SKM-1 (cell line): ENCODE measurements at regions not wholly inside any gene's neighbourhood (a gene's known extent, or its start where the extent isn't known, plus 50 kb on each side); places are given as distances from the start of the nearest gene placed in this dataset.

Experiments used
- DNase-seq: peaks from one replicate; lab custom pipeline; 2025; ENCODE audit not compliant: unreplicated experiment; lab: John Stamatoyannopoulos, UW

- DNase-seq = no peak
Observed at GRCh38 chr13:83613524-83613923, 268.8 kb downstream of the SLITRK1 start.

- DNase-seq = no peak
Observed at GRCh38 chr13:83601539-83601938, 280.7 kb downstream of the SLITRK1 start.

- no peak for DNase-seq
Observed at GRCh38 chr13:83592095-83592494, 290.2 kb downstream of the SLITRK1 start.

- no peak for DNase-seq
Observed at GRCh38 chr13:83589814-83590213, 292.5 kb downstream of the SLITRK1 start.

- no peak for DNase-seq
Observed at GRCh38 chr13:83577183-83577582, 305.1 kb downstream of the SLITRK1 start.

- DNase-seq = no peak
Observed at GRCh38 chr13:83568019-83568418, 314.3 kb downstream of the SLITRK1 start.

- no peak for DNase-seq
Observed at GRCh38 chr13:83563499-83563898, 318.8 kb downstream of the SLITRK1 start.

- DNase-seq = no peak
Observed at GRCh38 chr13:83557845-83558244, 324.4 kb downstream of the SLITRK1 start.

- DNase-seq = no peak
Observed at GRCh38 chr13:83549671-83550070, 332.6 kb downstream of the SLITRK1 start.

- DNase-seq = no peak
Observed at GRCh38 chr13:83547043-83547442, 335.2 kb downstream of the SLITRK1 start.

GRCh38 chr13:83546476-83546875 lies 335.8 kb downstream of the SLITRK1 start:
- DNase-seq = no peak

- no peak for DNase-seq
Observed at GRCh38 chr13:83538636-83539035, 343.6 kb downstream of the SLITRK1 start.

GRCh38 chr13:83536941-83537340 lies 345.3 kb downstream of the SLITRK1 start:
- DNase-seq = no peak

GRCh38 chr13:83536153-83536552 lies 346.1 kb downstream of the SLITRK1 start:
- DNase-seq = no peak

- no peak for DNase-seq
Observed at GRCh38 chr13:83532809-83533208, 349.5 kb downstream of the SLITRK1 start.

- DNase-seq = no peak
Observed at GRCh38 chr13:83531022-83531421, 351.3 kb downstream of the SLITRK1 start.

GRCh38 chr13:83516781-83517180 lies 365.5 kb downstream of the SLITRK1 start:
- DNase-seq = no peak

GRCh38 chr13:83515268-83516015 lies 366.8 kb downstream of the SLITRK1 start:
- no peak for DNase-seq

GRCh38 chr13:83508771-83509301 lies 373.4 kb downstream of the SLITRK1 start:
- no peak for DNase-seq

- DNase-seq = no peak
Observed at GRCh38 chr13:83503424-83503823, 378.9 kb downstream of the SLITRK1 start.

- DNase-seq = no peak
Observed at GRCh38 chr13:83499286-83499685, 383.0 kb downstream of the SLITRK1 start.

GRCh38 chr13:83498481-83499190 lies 383.6 kb downstream of the SLITRK1 start:
- DNase-seq = no peak
